Ovary (tissue), 3 donors: ENCODE measurements at regions not wholly inside any gene's neighbourhood (a gene's known extent, or its start where the extent isn't known, plus 50 kb on each side); places are given as distances from the start of the nearest gene placed in this dataset.

Source experiments
- POLR2A ChIP-seq: fragments of 450-650 bp; IDR thresholded peaks from one replicate; pipeline ENCODE4 v1.6.1; 2017; ENCODE audit warnings: antibody characterized with exemption, mild to moderate bottlenecking, moderate library complexity
- TF ChIP-seq, protein P1 (sequence below), 3 donors: fragments of 450-650 bp in 2 of 3; fragments of 200-600 bp in 1 of 3; IDR thresholded peaks; one replicate each; pipeline versions ENCODE4 v1.5.1 to v1.8.0; 2016 to 2022; ENCODE audit warnings: antibody characterized with exemption in 3 of 3, mild to moderate bottlenecking in 1 of 3
- donor health status: DM: no; HTN: no; CAD: no.

DNA sequence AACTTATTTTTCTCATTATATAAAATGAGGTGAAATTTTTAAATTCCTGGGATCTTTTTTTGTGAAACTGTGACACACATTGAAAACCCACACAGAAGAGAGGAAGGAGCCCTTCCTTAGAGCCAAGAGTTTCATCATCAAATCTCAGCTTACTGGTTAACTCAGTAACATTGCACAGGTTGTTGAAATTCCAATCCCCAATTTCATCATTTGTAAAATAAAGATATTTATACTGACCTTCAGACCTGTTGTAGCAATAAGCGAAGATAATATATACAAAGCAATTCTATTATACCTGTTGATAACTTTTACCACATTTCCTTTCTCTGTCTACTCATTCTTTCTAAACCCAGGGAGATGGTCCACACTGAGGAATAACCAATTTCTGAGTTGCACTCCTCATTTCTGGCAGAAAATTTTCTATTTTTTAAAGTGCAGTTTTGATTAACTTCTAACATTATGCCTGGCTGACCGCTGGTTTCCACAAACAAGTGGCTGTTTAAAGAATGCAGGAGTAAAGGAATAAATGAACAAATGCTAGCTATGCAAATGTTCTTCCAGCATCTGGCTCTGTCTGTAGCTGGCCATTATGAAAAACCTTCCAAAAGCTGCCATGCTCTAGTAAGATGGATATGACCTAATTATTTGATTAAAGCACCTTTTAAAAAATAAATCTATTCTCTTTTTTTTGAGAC, 105.7 kb upstream of the LINC00305 start:
- TF ChIP-seq, protein P1, sequence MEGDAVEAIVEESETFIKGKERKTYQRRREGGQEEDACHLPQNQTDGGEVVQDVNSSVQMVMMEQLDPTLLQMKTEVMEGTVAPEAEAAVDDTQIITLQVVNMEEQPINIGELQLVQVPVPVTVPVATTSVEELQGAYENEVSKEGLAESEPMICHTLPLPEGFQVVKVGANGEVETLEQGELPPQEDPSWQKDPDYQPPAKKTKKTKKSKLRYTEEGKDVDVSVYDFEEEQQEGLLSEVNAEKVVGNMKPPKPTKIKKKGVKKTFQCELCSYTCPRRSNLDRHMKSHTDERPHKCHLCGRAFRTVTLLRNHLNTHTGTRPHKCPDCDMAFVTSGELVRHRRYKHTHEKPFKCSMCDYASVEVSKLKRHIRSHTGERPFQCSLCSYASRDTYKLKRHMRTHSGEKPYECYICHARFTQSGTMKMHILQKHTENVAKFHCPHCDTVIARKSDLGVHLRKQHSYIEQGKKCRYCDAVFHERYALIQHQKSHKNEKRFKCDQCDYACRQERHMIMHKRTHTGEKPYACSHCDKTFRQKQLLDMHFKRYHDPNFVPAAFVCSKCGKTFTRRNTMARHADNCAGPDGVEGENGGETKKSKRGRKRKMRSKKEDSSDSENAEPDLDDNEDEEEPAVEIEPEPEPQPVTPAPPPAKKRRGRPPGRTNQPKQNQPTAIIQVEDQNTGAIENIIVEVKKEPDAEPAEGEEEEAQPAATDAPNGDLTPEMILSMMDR (IDR thresholded peaks at IDR 0.05), result no peak
- no peak for TF ChIP-seq POLR2A
